Tibial nerve (tissue), 3 donors: ENCODE measurements at regions not wholly inside any gene's neighbourhood (a gene's known extent, or its start where the extent isn't known, plus 50 kb on each side); places are given as distances from the start of the nearest gene placed in this dataset.

Experiments
- POLR2A ChIP-seq, 2 donors: fragments of 450-650 bp; IDR thresholded peaks; one replicate each; pipeline ENCODE4 v1.6.1; 2017; ENCODE audit warnings: antibody characterized with exemption in 2 of 2, mild to moderate bottlenecking in 2 of 2, moderate library complexity in 2 of 2
- TF ChIP-seq, protein P1 (sequence below), 5 experiments: fragments of 200-600 bp in 3 of 5; fragments of 450-650 bp in 2 of 5; sonication (generic) in 3 of 5; IDR thresholded peaks; one replicate each; pipeline ENCODE4 v1.5.1; 2016 to 2019; ENCODE audit warnings: antibody characterized with exemption in 5 of 5, mild to moderate bottlenecking in 3 of 5, moderate library complexity in 2 of 5

DNA sequence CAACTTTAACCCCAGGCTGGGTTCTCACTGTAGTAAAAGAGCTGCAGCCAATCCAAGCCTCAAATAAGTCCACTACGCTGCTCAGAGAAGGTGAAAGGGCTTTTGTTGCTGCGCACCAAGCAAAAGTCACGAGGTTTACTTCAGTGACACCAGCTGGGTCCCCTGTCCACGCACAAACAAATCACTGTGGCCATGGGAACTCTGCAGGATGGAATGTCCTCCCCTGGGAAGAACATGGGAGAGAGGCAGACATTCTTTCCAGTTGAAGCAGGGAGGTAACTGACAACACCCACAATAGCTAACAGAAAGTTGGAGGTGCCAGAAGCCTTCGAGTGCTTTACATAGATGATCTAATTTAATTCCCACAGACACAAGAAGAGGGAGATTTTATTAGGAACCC, 181.9 kb downstream of the PMP22 start:
- TF ChIP-seq, protein P1, sequence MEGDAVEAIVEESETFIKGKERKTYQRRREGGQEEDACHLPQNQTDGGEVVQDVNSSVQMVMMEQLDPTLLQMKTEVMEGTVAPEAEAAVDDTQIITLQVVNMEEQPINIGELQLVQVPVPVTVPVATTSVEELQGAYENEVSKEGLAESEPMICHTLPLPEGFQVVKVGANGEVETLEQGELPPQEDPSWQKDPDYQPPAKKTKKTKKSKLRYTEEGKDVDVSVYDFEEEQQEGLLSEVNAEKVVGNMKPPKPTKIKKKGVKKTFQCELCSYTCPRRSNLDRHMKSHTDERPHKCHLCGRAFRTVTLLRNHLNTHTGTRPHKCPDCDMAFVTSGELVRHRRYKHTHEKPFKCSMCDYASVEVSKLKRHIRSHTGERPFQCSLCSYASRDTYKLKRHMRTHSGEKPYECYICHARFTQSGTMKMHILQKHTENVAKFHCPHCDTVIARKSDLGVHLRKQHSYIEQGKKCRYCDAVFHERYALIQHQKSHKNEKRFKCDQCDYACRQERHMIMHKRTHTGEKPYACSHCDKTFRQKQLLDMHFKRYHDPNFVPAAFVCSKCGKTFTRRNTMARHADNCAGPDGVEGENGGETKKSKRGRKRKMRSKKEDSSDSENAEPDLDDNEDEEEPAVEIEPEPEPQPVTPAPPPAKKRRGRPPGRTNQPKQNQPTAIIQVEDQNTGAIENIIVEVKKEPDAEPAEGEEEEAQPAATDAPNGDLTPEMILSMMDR (IDR thresholded peaks at IDR 0.05), result no peak
- TF ChIP-seq POLR2A (IDR thresholded peaks at IDR 0.05), result no peak
